Lung (tissue), 11 donors: ENCODE measurements at regions not wholly inside any gene's neighbourhood (a gene's known extent, or its start where the extent isn't known, plus 50 kb on each side); places are given as distances from the start of the nearest gene placed in this dataset.

Source experiments
- ATAC-seq: fragments of 200-7000 bp; cut with Tn5 transposase; one replicate; pipeline ENCODE4 v1.9.1; 2020; ENCODE audit warnings: moderate number of reproducible peaks; ENCODE audit not compliant: insufficient read depth, low FRiP score
- DNase-seq, 3 donors: peaks; one replicate each; pipeline ENCODE4 v3.0.0-alpha.2; 2013 to 2017
- H3K27ac ChIP-seq, 2 donors: one replicate each; pipeline ENCODE4 v1.5.1; 2013; ENCODE audit warnings: mild to moderate bottlenecking in 2 of 2, moderate library complexity in 2 of 2, control low read depth in 1 of 2, inconsistent platforms in 1 of 2, low read depth in 1 of 2, low read length in 1 of 2
- H3K27me3 ChIP-seq, 3 donors: one replicate each; pipeline ENCODE4 v1.5.1; 2013; ENCODE audit warnings: low read length in 2 of 3; ENCODE audit not compliant: control insufficient read depth in 3 of 3, insufficient read depth in 3 of 3
- H3K36me3 ChIP-seq, 4 donors: one replicate each; pipeline ENCODE4 v1.5.1; 2013; ENCODE audit warnings: low read length in 4 of 4, mild to moderate bottlenecking in 1 of 4, moderate library complexity in 1 of 4; ENCODE audit not compliant: control insufficient read depth in 4 of 4, insufficient read depth in 4 of 4
- H3K4me1 ChIP-seq, 5 donors: one replicate each; pipeline ENCODE4 v1.5.1; 2013; ENCODE audit warnings: low read length in 5 of 5, mild to moderate bottlenecking in 2 of 5, moderate library complexity in 1 of 5; ENCODE audit not compliant: control insufficient read depth in 5 of 5, insufficient read depth in 5 of 5
- H3K4me3 ChIP-seq: one replicate; pipeline ENCODE4 v1.5.1; 2013; ENCODE audit warnings: mild to moderate bottlenecking, control low read depth, moderate library complexity
- H3K9ac ChIP-seq, 2 donors: one replicate each; pipeline ENCODE4 v1.5.1; 2013; ENCODE audit warnings: low read length in 2 of 2, control low read depth in 1 of 2; ENCODE audit not compliant: insufficient read depth in 1 of 2
- H3K9me3 ChIP-seq, 4 donors: one replicate each; pipeline ENCODE4 v1.5.1; 2013; ENCODE audit warnings: low read length in 3 of 4, mild to moderate bottlenecking in 1 of 4, moderate library complexity in 1 of 4; ENCODE audit not compliant: control insufficient read depth in 4 of 4, insufficient read depth in 3 of 4
- CTCF ChIP-seq: IDR thresholded peaks from 2 replicates; pipeline ENCODE4 v1.5.1; 2012; ENCODE audit warnings: mild to moderate bottlenecking; ENCODE audit errors: control extremely low read depth, extremely low read depth
- WGBS, 2 donors: extraction: QIAGEN DNeasy Blood & Tissue Kit; methylation state at CpG; one replicate each; pipeline ENCODE4 v1.1.7; 2013; 5-methylcytosine and 5-hydroxymethylcytosine counted together
- donor health status: control.
- donor health status: control.
- donor health status: Bipolar disorder and iron deficiency.
- donor health status: healthy.
- donor health status: DM: yes; HTN: yes; CAD: no.

- Histone ChIP-seq H3K36me3 (no peaks in the 10 kb centered on the region), H3K9me3 (peaks cover 0 to 3% (median 0%) of the 10 kb centered on the region in 4 donors), H3K27ac (no peak overlapping the region), H3K9ac (no peak overlapping the region), H3K27me3 (no peaks in the 10 kb centered on the region), H3K4me3 (no peak overlapping the region), H3K4me1 (no peaks in the 10 kb centered on the region)
- DNase-seq (no peak), ATAC-seq (no peak)
- no peak for TF ChIP-seq CTCF
- 77 to 84% methylated on average over 4 of the region's 4 CpGs for WGBS, 2 donors
Observed at GRCh38 chr1:191577213-191577612, 581.0 kb upstream of the RGS18 start.

GRCh38 chr1:191578281-191578680 is 580.0 kb upstream of the RGS18 start:
- 80 to 85% methylated on average over 1 of the region's 1 CpG for WGBS, 2 donors
- no peak for TF ChIP-seq CTCF
- ATAC-seq, result no peak

DNA sequence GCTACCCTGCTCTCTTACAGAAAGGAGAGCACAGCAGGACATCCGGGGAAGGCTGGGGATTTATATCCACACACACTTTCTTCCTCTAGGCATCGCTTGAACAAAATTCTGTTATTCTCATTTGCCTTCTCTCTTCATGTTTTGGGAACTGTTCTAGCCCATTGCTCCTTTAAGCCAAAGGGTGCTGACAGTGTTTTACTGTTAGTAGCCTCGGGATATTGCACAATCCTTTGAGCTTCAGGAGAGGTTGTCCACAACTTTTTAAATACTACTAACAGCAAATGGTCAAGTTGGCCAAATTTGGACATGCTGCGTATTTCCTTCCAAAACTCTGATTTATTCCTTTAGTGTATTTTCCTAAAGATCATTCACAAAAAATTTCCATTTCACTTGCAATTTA is 579.2 kb upstream of the RGS18 start:
- Histone ChIP-seq H3K27ac (no peak overlapping the region), H3K4me3 (no peak overlapping the region), H3K4me1 (no peaks in the 10 kb centered on the region), H3K27me3 (no peaks in the 10 kb centered on the region), H3K9ac (no peak overlapping the region), H3K9me3 (peaks cover 0 to 3% (median 0%) of the 10 kb centered on the region in 4 donors), H3K36me3 (no peaks in the 10 kb centered on the region)
- DNase-seq (no peak), ATAC-seq (no peak)
- WGBS, 2 donors, result 73 to 77% methylated on average over 4 of the region's 4 CpGs
- no peak for TF ChIP-seq CTCF

More at GRCh38 chr1:191578281-191578680, 580.0 kb upstream of the RGS18 start:
- no peak overlapping the region for H3K9ac ChIP-seq
- no peak overlapping the region for H3K27ac ChIP-seq
- H3K4me1 ChIP-seq, result no peaks in the 10 kb centered on the region
- H3K9me3 ChIP-seq, result peaks cover 0 to 3% (median 0%) of the 10 kb centered on the region in 4 donors
- no peaks in the 10 kb centered on the region for H3K27me3 ChIP-seq
- DNase-seq, result peak in 1 of 3 donors; percentile 11
- no peaks in the 10 kb centered on the region for H3K36me3 ChIP-seq
- H3K4me3 ChIP-seq, result no peak overlapping the region

DNA sequence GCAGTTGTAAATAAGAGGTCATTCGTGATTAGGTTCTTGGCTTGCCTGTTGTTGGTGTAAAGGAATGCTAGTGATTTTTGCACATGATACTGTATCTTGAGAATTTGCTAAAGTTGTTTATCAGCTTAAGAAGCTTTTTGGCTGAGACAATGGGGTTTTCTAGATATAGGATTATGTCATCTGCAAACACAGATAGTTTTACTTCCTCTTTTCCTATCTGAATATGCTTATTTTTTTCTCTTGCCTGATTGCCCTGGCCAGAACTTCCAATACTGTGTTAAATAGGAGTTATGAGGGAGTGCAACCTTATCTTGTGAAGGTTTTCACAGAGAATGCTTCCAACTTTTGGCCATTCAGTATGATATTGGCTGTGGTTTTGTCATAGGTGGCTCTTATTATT is 576.1 kb upstream of the RGS18 start:
- Histone ChIP-seq H3K36me3 (no peaks in the 10 kb centered on the region), H3K27ac (no peak overlapping the region), H3K4me3 (no peak overlapping the region), H3K9ac (no peak overlapping the region), H3K27me3 (no peaks in the 10 kb centered on the region), H3K9me3 (peaks cover 0 to 3% (median 0%) of the 10 kb centered on the region in 4 donors), H3K4me1 (no peaks in the 10 kb centered on the region)
- no peak for TF ChIP-seq CTCF
- DNase-seq, result no peak
- WGBS, 2 donors, result 42 to 49% methylated on average over 1 of the region's 1 CpG
- ATAC-seq, result no peak
